ENCODE measurements at regions not wholly inside any gene's neighbourhood (a gene's known extent, or its start where the extent isn't known, plus 50 kb on each side); places are given as distances from the start of the nearest gene placed in this dataset.

DNA sequence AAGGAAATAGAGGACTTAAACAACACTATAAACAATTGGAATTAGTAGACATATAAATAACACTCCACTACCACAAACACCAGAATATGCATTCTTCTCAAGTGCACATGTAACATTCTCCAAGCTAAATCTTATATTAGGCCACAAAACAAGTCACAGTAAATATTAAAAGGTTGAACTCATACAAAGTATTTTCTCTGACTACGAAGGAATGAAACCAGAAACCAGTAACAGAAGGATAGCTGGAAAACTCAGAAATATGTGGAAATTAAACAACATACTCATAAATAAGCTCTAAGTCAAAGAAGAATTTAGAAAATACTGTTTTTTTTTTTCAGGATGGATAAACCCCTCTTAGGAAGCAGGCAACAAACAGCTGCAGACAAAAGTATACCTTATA is 77.4 kb upstream of the IGFBP3 start:
- H3K4me3 ChIP-seq = no peak overlapping the region
- TF ChIP-seq, protein P1, sequence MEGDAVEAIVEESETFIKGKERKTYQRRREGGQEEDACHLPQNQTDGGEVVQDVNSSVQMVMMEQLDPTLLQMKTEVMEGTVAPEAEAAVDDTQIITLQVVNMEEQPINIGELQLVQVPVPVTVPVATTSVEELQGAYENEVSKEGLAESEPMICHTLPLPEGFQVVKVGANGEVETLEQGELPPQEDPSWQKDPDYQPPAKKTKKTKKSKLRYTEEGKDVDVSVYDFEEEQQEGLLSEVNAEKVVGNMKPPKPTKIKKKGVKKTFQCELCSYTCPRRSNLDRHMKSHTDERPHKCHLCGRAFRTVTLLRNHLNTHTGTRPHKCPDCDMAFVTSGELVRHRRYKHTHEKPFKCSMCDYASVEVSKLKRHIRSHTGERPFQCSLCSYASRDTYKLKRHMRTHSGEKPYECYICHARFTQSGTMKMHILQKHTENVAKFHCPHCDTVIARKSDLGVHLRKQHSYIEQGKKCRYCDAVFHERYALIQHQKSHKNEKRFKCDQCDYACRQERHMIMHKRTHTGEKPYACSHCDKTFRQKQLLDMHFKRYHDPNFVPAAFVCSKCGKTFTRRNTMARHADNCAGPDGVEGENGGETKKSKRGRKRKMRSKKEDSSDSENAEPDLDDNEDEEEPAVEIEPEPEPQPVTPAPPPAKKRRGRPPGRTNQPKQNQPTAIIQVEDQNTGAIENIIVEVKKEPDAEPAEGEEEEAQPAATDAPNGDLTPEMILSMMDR (IDR thresholded peaks at IDR 0.05 in 4 of 5, conservative IDR thresholded peaks at IDR 0.05 in 1 of 5) = no peak
- no peak for TF ChIP-seq POLR2A (IDR thresholded peaks at IDR 0.05)
- no peak for DNase-seq
- no peak overlapping the region for H3K27ac ChIP-seq
- H3K36me3 ChIP-seq = no peaks in the 10 kb centered on the region
- ATAC-seq = no peak
- intact Hi-C loops (cut with DNase I; ENCODE audit: low total_unique reads) = no loop called here
- H3K9me3 ChIP-seq = no peaks in the 10 kb centered on the region
- H3K4me1 ChIP-seq = no peaks in the 10 kb centered on the region
- in situ Hi-C loops (cut with MboI; ENCODE audit: low sequenced_read_pairs in 4 of 4) = no loop called here
- H3K27me3 ChIP-seq = no peaks in the 10 kb centered on the region

DNA sequence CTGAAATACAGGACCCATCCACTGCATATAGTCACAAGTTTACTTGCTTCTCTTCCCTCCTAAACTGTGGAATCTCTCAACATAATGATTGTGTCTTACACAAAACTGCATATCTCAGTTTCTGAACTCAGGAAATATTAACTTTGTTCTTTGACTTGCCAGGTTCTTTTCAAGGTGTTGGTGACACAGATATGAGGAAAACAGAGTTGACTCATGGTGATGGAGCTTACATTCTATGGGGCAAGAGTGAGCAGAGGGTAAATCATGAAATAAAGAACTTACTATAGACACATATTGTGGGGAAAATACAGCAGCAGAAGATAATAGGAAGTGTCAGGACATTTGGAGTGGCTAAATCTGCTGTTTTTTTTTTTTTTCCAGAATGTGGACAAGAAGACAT is 72.5 kb upstream of the IGFBP3 start:
- TF ChIP-seq, protein P1 (IDR thresholded peaks at IDR 0.05 in 4 of 5, conservative IDR thresholded peaks at IDR 0.05 in 1 of 5) = no peak
- no peak for TF ChIP-seq POLR2A (IDR thresholded peaks at IDR 0.05)
- in situ Hi-C loops (cut with MboI; ENCODE audit: low sequenced_read_pairs in 4 of 4) = no loop called here
- no peaks in the 10 kb centered on the region for H3K9me3 ChIP-seq
- H3K36me3 ChIP-seq = no peaks in the 10 kb centered on the region
- no peaks in the 10 kb centered on the region for H3K27me3 ChIP-seq
- no peak overlapping the region for H3K4me3 ChIP-seq
- no peaks in the 10 kb centered on the region for H3K4me1 ChIP-seq
- H3K27ac ChIP-seq = no peak overlapping the region
- ATAC-seq = no peak
- intact Hi-C loops (cut with DNase I; ENCODE audit: low total_unique reads) = no loop called here
- DNase-seq = no peak

GRCh38 chr7:45992826-45993225 is 71.8 kb upstream of the IGFBP3 start:
- in situ Hi-C loops (cut with MboI; ENCODE audit: low sequenced_read_pairs in 4 of 4) (no loop called here), intact Hi-C loops (cut with DNase I; ENCODE audit: low total_unique reads) (no loop called here)
- no peaks in the 10 kb centered on the region for H3K9me3 ChIP-seq
- no peak overlapping the region for H3K27ac ChIP-seq
- ATAC-seq = no peak
- no peaks in the 10 kb centered on the region for H3K36me3 ChIP-seq
- H3K4me3 ChIP-seq = no peak overlapping the region
- no peaks in the 10 kb centered on the region for H3K27me3 ChIP-seq
- no peaks in the 10 kb centered on the region for H3K4me1 ChIP-seq
- TF ChIP-seq, protein P1 (IDR thresholded peaks at IDR 0.05 in 4 of 5, conservative IDR thresholded peaks at IDR 0.05 in 1 of 5) = no peak
- no peak for TF ChIP-seq POLR2A (IDR thresholded peaks at IDR 0.05)
- DNase-seq = no peak

DNA sequence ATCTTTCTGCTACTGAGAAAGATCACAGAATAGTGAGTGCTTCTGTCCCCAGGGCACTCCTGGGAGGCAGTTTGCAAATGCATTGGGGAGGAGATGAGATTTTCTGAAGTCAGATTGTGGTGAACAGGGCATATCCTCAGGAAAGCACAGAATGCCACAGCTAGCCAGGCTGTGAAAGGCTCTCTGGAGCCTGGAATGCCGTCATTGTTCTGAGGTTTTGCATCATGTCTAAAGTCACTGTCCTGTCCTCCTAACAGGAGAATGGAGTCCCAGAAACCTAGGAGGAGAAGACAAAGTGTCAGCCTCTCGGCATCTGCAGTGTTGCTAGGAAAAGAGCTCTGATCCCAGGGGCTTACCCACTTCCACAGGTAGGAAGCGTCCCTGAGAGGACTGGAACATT is 69.2 kb upstream of the IGFBP3 start:
- in situ Hi-C loops (cut with MboI; ENCODE audit: low sequenced_read_pairs in 4 of 4) (no loop called here), intact Hi-C loops (cut with DNase I; ENCODE audit: low total_unique reads) (no loop called here)
- Histone ChIP-seq H3K9me3 (no peaks in the 10 kb centered on the region), H3K27ac (no peak overlapping the region), H3K4me3 (no peak overlapping the region), H3K27me3 (no peaks in the 10 kb centered on the region), H3K4me1 (no peaks in the 10 kb centered on the region), H3K36me3 (no peaks in the 10 kb centered on the region)
- ATAC-seq (no peak), DNase-seq (no peak)
- TF ChIP-seq, protein P1 (IDR thresholded peaks at IDR 0.05 in 4 of 5, conservative IDR thresholded peaks at IDR 0.05 in 1 of 5) = no peak
- no peak for TF ChIP-seq POLR2A (IDR thresholded peaks at IDR 0.05)

- no peak for ATAC-seq
- H3K27ac ChIP-seq = no peak overlapping the region
These were observed 67.5 kb upstream of the IGFBP3 start for GRCh38 chr7:45988405-45989057.

More at GRCh38 chr7:45988405-45989057, 67.5 kb upstream of the IGFBP3 start:
- DNase-seq = no peak
- Histone ChIP-seq H3K36me3 (no peaks in the 10 kb centered on the region), H3K9me3 (no peaks in the 10 kb centered on the region), H3K4me3 (no peak overlapping the region), H3K4me1 (no peaks in the 10 kb centered on the region), H3K27me3 (no peaks in the 10 kb centered on the region)
- TF ChIP-seq, protein P1 (IDR thresholded peaks at IDR 0.05 in 4 of 5, conservative IDR thresholded peaks at IDR 0.05 in 1 of 5) = no peak
- TF ChIP-seq POLR2A (IDR thresholded peaks at IDR 0.05) = no peak
- in situ Hi-C loops (cut with MboI; ENCODE audit: low sequenced_read_pairs in 4 of 4) (no loop called here), intact Hi-C loops (cut with DNase I; ENCODE audit: low total_unique reads) (no loop called here)
